ENCODE measurements at regions not wholly inside any gene's neighbourhood (a gene's known extent, or its start where the extent isn't known, plus 50 kb on each side); places are given as distances from the start of the nearest gene placed in this dataset.

- DNase-seq (ENCODE audit: low read depth in 2 of 2), result no peak
Measured at GRCh38 chr3:5428607-5429516, 241.4 kb downstream of the EDEM1 start.

- DNase-seq (ENCODE audit: low read depth in 2 of 2), result no peak
Measured at GRCh38 chr3:5429517-5429890, 242.0 kb downstream of the EDEM1 start.

GRCh38 chr3:5430701-5431100 is 243.2 kb downstream of the EDEM1 start:
- DNase-seq (ENCODE audit: low read depth in 2 of 2), result no peak

- DNase-seq (ENCODE audit: low read depth in 2 of 2), result no peak
Measured at GRCh38 chr3:5431146-5431545, 243.6 kb downstream of the EDEM1 start.

- DNase-seq (ENCODE audit: low read depth in 2 of 2), result no peak
Measured at GRCh38 chr3:5431811-5432378, 244.4 kb downstream of the EDEM1 start.

DNA sequence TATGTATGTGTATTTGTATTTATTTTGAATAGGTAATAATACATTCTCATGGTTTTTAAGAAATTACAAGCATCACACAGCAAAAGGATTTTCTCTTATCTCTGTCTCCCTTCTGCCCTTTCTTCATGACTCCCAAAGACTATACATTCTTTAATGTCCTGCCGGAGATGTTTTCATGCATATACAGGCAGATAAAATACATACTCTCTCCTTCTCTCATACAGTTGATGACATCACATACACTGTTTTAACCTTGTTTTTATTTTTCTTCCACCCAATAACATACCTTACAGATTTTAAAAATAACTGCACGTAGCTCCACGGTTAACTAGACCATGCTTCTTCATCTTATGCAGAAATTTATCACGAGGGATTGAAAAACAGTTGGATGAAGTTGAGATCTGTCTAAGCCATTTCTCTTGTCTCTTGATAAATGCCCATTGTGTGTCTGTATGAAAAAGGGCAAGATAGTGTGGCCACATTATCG is 249.8 kb downstream of the EDEM1 start:
- no peak for DNase-seq (ENCODE audit: low read depth in 2 of 2)

GRCh38 chr3:5437783-5438323 is 250.3 kb downstream of the EDEM1 start:
- DNase-seq (ENCODE audit: low read depth in 2 of 2), result no peak

GRCh38 chr3:5441401-5441800 is 253.9 kb downstream of the EDEM1 start:
- DNase-seq (ENCODE audit: low read depth in 2 of 2), result no peak

GRCh38 chr3:5442106-5442785 is 254.7 kb downstream of the EDEM1 start:
- no peak for DNase-seq (ENCODE audit: low read depth in 2 of 2)

DNA sequence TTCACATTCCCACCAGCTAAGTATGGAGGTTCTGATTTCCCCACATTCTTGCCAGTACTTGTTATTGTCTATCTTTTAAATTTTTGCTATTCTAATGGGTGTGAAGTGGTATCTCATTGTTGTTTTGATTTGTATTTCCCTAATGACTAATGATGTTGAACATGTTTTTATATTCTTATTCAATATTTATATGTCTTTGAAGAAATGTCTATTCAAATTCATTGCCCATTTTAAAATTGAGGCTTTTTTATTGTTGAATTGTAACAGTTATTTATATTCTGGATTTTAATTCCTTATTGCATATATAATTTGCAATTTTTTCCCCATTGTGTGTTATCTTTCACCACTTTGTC is 255.3 kb downstream of the EDEM1 start:
- no peak for DNase-seq (ENCODE audit: low read depth in 2 of 2)

DNA sequence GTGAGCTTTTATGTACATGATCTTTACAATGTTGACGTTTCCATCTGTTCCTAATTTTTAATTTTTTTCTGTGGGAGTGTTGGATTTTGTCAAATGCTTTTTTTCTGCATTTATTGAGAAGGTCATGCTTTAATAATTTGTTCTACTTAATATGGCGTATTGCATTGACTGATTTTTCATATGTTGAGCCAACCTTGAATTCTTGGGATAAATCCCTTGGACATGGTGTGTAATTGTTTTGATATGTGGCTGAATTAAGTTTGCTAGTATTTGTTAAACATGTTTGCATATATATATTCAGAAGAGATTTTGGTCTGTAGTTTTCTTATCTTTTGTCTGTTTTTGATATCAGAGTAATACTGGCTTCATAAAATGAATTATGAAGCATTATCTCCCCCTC is 256.7 kb downstream of the EDEM1 start:
- no peak for DNase-seq (ENCODE audit: low read depth in 2 of 2)

GRCh38 chr3:5445676-5446201 is 258.2 kb downstream of the EDEM1 start:
- no peak for DNase-seq (ENCODE audit: low read depth in 2 of 2)

- DNase-seq (ENCODE audit: low read depth in 2 of 2), result no peak
Measured at GRCh38 chr3:5448246-5448645, 260.7 kb downstream of the EDEM1 start.

- DNase-seq (ENCODE audit: low read depth in 2 of 2), result no peak
Measured at GRCh38 chr3:5448816-5449215, 261.3 kb downstream of the EDEM1 start.

DNA sequence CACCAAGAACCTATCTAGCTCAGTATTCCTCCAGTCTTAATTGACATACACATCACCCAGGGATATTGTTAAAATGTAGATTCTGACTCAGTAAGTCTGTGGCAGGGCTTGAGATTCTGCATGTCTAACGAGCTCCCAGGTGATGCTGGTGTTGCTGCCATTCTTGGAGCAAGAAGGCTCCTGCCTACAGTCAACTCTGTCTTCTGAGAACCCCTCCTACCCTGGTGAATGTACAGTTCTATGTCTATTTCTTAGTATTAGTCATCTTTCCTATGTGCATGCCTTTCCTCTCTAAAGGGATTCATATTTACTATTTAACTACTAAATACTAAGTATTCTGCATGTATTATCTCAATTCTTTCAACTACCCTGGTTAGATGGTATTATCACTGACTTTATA is 268.7 kb downstream of the EDEM1 start:
- no peak for DNase-seq (ENCODE audit: low read depth in 2 of 2)

- DNase-seq (ENCODE audit: low read depth in 2 of 2), result no peak
Measured at GRCh38 chr3:5458526-5458925, 271.0 kb downstream of the EDEM1 start.

DNA sequence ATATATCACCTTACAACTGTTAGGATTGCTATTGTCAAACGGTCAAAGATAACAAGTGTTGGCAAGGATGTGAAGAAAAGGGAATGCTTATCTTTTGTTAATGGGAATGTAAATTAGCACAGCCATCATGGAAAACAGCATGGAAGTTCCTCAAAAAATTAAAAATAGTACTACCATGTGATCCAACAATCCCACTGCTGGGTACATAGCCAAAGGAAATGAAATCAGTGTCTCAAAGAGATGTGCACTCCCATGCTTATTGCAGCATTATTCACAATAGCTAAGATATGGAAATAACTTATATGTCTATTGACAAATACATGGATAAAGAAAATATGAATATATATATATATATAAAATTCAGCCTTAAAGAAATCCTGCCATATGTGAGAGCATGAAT is 274.6 kb downstream of the EDEM1 start:
- no peak for DNase-seq (ENCODE audit: low read depth in 2 of 2)

DNA sequence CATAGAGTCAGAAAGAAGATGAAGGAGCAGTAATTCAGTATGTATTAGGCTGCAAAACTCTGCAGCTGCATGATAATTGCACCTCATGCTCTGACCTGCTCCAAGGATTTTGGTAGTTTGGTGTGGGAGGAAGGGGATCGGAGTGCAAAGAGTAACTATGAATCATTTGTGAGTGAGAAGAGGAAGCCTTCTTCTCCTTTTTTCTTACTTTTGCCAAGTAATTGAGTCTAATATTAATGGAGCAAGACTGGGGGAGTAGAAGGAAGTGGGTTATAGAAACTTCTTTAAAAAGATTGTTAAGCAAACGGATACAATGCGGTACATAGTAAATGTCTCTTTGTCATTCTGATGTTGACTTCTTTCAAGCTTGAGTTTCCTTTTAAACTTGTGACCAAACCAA is 276.5 kb downstream of the EDEM1 start:
- DNase-seq (ENCODE audit: low read depth in 2 of 2), result no peak

DNA sequence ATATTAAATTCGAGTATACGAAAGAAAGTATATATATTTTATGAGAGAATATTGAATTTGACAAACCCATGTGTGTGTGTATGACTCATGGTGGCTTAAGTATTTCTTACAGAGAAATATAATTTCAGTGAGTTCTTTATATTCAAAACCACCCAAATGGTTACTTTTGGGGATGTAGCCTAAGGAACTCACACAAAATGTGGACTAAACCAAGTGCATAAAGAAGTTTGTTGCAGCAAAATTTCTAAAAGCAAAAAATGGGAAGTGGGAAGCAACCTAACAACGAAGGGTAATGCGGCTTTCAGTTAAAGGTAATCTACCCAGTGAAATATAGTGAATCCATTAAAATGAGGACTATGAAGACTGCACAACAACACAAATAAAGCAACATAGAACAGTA is 277.1 kb downstream of the EDEM1 start:
- DNase-seq (ENCODE audit: low read depth in 2 of 2), result no peak

- DNase-seq (ENCODE audit: low read depth in 2 of 2), result no peak
Measured at GRCh38 chr3:5465183-5465582, 277.7 kb downstream of the EDEM1 start.

DNA sequence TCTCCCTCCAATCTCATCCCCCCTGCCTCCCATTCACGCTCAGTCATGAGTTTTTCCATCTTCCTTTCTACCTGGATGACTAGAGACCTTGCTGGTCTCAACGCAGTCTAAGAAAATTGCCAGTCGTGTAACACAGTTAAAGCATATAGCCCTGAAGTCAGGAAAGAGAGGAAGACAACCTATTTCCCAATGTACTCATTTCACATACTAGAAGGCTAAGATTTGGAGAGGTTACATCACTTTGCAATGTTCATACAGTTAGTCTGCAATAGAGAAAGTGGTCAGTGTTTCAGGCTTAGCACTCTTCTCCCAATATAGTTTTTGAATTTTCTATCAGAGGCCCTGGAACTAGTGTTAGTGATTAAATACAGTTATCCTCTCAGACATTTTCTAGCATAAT is 278.6 kb downstream of the EDEM1 start:
- DNase-seq (ENCODE audit: low read depth in 2 of 2), result no peak

DNA sequence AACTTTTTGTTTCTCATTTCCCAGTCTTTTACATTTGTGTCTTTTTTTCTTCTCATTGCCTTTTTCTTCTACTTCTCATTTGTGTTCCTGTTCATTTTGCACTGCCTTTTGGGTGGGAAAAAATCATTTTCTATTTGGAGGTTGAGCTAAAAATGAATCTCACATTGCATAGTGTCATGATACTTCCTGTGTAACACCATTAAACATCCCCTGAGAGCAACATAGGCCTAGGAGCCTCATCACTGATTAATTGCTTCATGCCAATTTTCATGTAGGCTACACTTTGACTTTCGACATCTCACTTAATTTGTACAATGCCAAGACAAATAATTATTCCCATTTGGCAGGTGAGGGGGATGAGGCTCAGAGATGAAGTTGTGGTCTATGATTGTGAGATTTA is 279.2 kb downstream of the EDEM1 start:
- no peak for DNase-seq (ENCODE audit: low read depth in 2 of 2)
